Upper lobe of right lung (tissue), 1 donor: ENCODE measurements at regions not wholly inside any gene's neighbourhood (a gene's known extent, or its start where the extent isn't known, plus 50 kb on each side); places are given as distances from the start of the nearest gene placed in this dataset.
"Not testable (repeated sequence)": the region's sequence is repeated elsewhere in the genome, so short reads cannot be mapped to it uniquely, and the experiment has no call there.

Experiments
- ATAC-seq: fragments of 200-7000 bp; cut with Tn5 transposase; one replicate; pipeline ENCODE4 v1.9.1; 2020; ENCODE audit warnings: mild to moderate bottlenecking, moderate library complexity
- DNase-seq: peaks from one replicate; pipeline ENCODE4 v3.0.0-alpha.2; 2020
- H3K27ac ChIP-seq: fragments of 200-600 bp; one replicate; pipeline ENCODE4 v1.8.0; 2022
- H3K27me3 ChIP-seq: fragments of 200-600 bp; one replicate; pipeline ENCODE4 v1.8.0; 2022; ENCODE audit warnings: mild to moderate bottlenecking
- H3K36me3 ChIP-seq: fragments of 200-600 bp; one replicate; pipeline ENCODE4 v1.8.0; 2022
- H3K4me1 ChIP-seq: fragments of 200-600 bp; one replicate; pipeline ENCODE4 v1.8.0; 2022
- H3K4me3 ChIP-seq: fragments of 200-600 bp; one replicate; pipeline ENCODE4 v1.8.0; 2022; ENCODE audit warnings: mild to moderate bottlenecking
- H3K9me3 ChIP-seq: fragments of 200-600 bp; one replicate; pipeline ENCODE4 v1.8.0; 2022
- CTCF ChIP-seq: fragments of 200-600 bp; IDR thresholded peaks from one replicate; pipeline ENCODE4 v1.8.0; 2022; ENCODE audit warnings: antibody characterized with exemption
- intact Hi-C: fragments of 100-400 bp; cut with DNase I; formaldehyde crosslinking; loops from one replicate; pipeline ENCODE4 v1.11.0; 2022
- donor health status: DM: no; HTN: yes; CAD: no; lungs with severe emphysema.

- H3K4me3 ChIP-seq, result no peak overlapping the region
- H3K36me3 ChIP-seq, result no peaks in the 10 kb centered on the region
- H3K9me3 ChIP-seq, result no peaks in the 10 kb centered on the region
- H3K27ac ChIP-seq, result no peak overlapping the region
- no peak for ATAC-seq
- no peaks in the 10 kb centered on the region for H3K4me1 ChIP-seq
- intact Hi-C loops, result no loop called here
- H3K27me3 ChIP-seq, result no peaks in the 10 kb centered on the region
- DNase-seq, result no peak
- TF ChIP-seq CTCF, result no peak
These were observed 536.0 kb downstream of the TMX3 start for GRCh38 chr18:68178921-68179320.

GRCh38 chr18:68177807-68178702, 536.9 kb downstream of the TMX3 start:
- Histone ChIP-seq H3K9me3 (no peaks in the 10 kb centered on the region), H3K4me1 (no peaks in the 10 kb centered on the region), H3K4me3 (no peak overlapping the region), H3K27me3 (no peaks in the 10 kb centered on the region), H3K27ac (no peak overlapping the region), H3K36me3 (no peaks in the 10 kb centered on the region)
- DNase-seq (no peak), ATAC-seq (peak; percentile 78)
- intact Hi-C loops, result no loop called here
- TF ChIP-seq CTCF, result no peak

GRCh38 chr18:68176901-68177300, 538.0 kb downstream of the TMX3 start:
- Histone ChIP-seq H3K4me3 (no peak overlapping the region), H3K36me3 (no peaks in the 10 kb centered on the region), H3K9me3 (no peaks in the 10 kb centered on the region), H3K27me3 (no peaks in the 10 kb centered on the region), H3K27ac (no peak overlapping the region), H3K4me1 (no peaks in the 10 kb centered on the region)
- intact Hi-C loops, result no loop called here
- no peak for ATAC-seq
- DNase-seq, result no peak
- no peak for TF ChIP-seq CTCF

- H3K27me3 ChIP-seq, result no peaks in the 10 kb centered on the region
- H3K27ac ChIP-seq, result no peak overlapping the region
- H3K4me3 ChIP-seq, result no peak overlapping the region
- intact Hi-C loops, result no loop called here
- no peak for DNase-seq
- H3K36me3 ChIP-seq, result no peaks in the 10 kb centered on the region
- no peak for ATAC-seq
- no peaks in the 10 kb centered on the region for H3K9me3 ChIP-seq
- no peak for TF ChIP-seq CTCF
- no peaks in the 10 kb centered on the region for H3K4me1 ChIP-seq
These were observed 541.9 kb downstream of the TMX3 start for GRCh38 chr18:68172842-68173549.

- H3K36me3 ChIP-seq, result no peaks in the 10 kb centered on the region
- intact Hi-C loops, result no loop called here
- no peak for TF ChIP-seq CTCF
- ATAC-seq (no peak), DNase-seq (no peak)
- H3K4me3 ChIP-seq, result no peak overlapping the region
- no peaks in the 10 kb centered on the region for H3K4me1 ChIP-seq
- no peaks in the 10 kb centered on the region for H3K27me3 ChIP-seq
- no peak overlapping the region for H3K27ac ChIP-seq
- no peaks in the 10 kb centered on the region for H3K9me3 ChIP-seq
These were observed 550.0 kb downstream of the TMX3 start for GRCh38 chr18:68164909-68165308.

- H3K9me3 ChIP-seq, H3K4me1 ChIP-seq, intact Hi-C loops, H3K4me3 ChIP-seq, DNase-seq, ATAC-seq, H3K27ac ChIP-seq, H3K36me3 ChIP-seq, H3K27me3 ChIP-seq: not testable (repeated sequence)
These were observed 561.1 kb downstream of the TMX3 start for GRCh38 chr18:68153821-68154220.
